ENCODE measurements at regions not wholly inside any gene's neighbourhood (a gene's known extent, or its start where the extent isn't known, plus 50 kb on each side); places are given as distances from the start of the nearest gene placed in this dataset.

GRCh38 chr4:14575919-14576318 lies 426.4 kb upstream of the CPEB2 start:
- TF ChIP-seq JUND (IDR thresholded peaks at IDR 0.05) (no peak), SP1 (IDR thresholded peaks at IDR 0.05) (no peak), ZBTB33 (IDR thresholded peaks at IDR 0.05) (no peak)
- TF ChIP-seq, protein P1, sequence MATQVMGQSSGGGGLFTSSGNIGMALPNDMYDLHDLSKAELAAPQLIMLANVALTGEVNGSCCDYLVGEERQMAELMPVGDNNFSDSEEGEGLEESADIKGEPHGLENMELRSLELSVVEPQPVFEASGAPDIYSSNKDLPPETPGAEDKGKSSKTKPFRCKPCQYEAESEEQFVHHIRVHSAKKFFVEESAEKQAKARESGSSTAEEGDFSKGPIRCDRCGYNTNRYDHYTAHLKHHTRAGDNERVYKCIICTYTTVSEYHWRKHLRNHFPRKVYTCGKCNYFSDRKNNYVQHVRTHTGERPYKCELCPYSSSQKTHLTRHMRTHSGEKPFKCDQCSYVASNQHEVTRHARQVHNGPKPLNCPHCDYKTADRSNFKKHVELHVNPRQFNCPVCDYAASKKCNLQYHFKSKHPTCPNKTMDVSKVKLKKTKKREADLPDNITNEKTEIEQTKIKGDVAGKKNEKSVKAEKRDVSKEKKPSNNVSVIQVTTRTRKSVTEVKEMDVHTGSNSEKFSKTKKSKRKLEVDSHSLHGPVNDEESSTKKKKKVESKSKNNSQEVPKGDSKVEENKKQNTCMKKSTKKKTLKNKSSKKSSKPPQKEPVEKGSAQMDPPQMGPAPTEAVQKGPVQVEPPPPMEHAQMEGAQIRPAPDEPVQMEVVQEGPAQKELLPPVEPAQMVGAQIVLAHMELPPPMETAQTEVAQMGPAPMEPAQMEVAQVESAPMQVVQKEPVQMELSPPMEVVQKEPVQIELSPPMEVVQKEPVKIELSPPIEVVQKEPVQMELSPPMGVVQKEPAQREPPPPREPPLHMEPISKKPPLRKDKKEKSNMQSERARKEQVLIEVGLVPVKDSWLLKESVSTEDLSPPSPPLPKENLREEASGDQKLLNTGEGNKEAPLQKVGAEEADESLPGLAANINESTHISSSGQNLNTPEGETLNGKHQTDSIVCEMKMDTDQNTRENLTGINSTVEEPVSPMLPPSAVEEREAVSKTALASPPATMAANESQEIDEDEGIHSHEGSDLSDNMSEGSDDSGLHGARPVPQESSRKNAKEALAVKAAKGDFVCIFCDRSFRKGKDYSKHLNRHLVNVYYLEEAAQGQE (IDR thresholded peaks at IDR 0.05), result no peak
- TF ChIP-seq, protein P2, sequence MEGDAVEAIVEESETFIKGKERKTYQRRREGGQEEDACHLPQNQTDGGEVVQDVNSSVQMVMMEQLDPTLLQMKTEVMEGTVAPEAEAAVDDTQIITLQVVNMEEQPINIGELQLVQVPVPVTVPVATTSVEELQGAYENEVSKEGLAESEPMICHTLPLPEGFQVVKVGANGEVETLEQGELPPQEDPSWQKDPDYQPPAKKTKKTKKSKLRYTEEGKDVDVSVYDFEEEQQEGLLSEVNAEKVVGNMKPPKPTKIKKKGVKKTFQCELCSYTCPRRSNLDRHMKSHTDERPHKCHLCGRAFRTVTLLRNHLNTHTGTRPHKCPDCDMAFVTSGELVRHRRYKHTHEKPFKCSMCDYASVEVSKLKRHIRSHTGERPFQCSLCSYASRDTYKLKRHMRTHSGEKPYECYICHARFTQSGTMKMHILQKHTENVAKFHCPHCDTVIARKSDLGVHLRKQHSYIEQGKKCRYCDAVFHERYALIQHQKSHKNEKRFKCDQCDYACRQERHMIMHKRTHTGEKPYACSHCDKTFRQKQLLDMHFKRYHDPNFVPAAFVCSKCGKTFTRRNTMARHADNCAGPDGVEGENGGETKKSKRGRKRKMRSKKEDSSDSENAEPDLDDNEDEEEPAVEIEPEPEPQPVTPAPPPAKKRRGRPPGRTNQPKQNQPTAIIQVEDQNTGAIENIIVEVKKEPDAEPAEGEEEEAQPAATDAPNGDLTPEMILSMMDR (IDR thresholded peaks at IDR 0.05; ENCODE audit: low read depth, low read length, missing input control), result no peak

All from liver (tissue), 3 donors.